ENCODE measurements at regions not wholly inside any gene's neighbourhood (a gene's known extent, or its start where the extent isn't known, plus 50 kb on each side); places are given as distances from the start of the nearest gene placed in this dataset.
"Not testable (repeated sequence)": the region's sequence is repeated elsewhere in the genome, so short reads cannot be mapped to it uniquely, and the experiment has no call there.

DNA sequence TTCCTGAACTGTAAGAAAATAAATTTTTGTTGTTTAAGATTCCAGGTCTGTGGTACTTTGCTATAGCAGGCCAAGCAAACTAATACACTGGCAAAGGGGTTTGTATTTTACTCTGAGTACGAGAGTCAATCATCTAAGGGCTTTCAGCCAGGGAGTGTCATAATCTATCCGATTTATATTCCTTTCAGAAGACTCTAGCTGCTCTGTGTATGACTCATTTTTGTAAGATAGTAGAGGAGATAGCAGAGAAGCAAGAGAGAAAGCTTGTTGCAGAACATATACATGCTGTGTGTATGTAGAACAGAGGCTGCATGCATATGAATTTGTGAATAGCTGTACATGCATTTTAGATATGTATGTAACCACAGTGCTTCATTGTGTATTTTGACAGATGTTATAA lies 577.9 kb upstream of the EPHA6 start:
- DNase-seq, result no peak
- H3K27ac Mint-ChIP-seq, result no peak overlapping the region
- intact Hi-C loops (cut with micrococcal nuclease), result no loop called here
- no peaks in the 10 kb centered on the region for H3K36me3 Mint-ChIP-seq (ENCODE audit: low read depth)
- H3K9me3 Mint-ChIP-seq, result no peaks in the 10 kb centered on the region
- no peaks in the 10 kb centered on the region for H3K4me1 Mint-ChIP-seq
- H3K27me3 Mint-ChIP-seq, result no peaks in the 10 kb centered on the region
- no peak overlapping the region for H3K4me3 Mint-ChIP-seq

DNA sequence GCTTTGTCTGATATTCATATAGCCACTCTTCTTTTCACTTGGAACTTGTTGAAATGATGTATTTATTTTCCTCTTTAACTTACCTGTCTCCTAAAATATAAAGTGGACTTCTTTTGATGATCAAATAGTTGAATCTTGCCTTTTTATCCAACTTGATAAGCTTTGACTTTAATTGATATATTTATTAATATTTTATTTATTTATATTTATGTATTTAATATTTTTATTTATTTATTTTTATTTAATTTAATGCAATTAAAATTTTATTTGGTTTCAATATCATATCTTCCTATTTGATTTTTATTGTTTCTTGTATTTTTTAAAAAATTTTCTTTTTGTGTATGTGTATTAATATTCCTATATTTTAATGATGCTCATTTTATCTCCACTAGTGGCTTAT lies 555.1 kb upstream of the EPHA6 start:
- intact Hi-C loops (cut with micrococcal nuclease), result no loop called here
- no peak overlapping the region for H3K27ac Mint-ChIP-seq
- no peaks in the 10 kb centered on the region for H3K27me3 Mint-ChIP-seq
- no peaks in the 10 kb centered on the region for H3K4me1 Mint-ChIP-seq
- H3K36me3 Mint-ChIP-seq (ENCODE audit: low read depth), result no peaks in the 10 kb centered on the region
- peaks cover 5% of the 10 kb centered on the region for H3K9me3 Mint-ChIP-seq
- no peak for DNase-seq
- H3K4me3 Mint-ChIP-seq, result no peak overlapping the region

DNA sequence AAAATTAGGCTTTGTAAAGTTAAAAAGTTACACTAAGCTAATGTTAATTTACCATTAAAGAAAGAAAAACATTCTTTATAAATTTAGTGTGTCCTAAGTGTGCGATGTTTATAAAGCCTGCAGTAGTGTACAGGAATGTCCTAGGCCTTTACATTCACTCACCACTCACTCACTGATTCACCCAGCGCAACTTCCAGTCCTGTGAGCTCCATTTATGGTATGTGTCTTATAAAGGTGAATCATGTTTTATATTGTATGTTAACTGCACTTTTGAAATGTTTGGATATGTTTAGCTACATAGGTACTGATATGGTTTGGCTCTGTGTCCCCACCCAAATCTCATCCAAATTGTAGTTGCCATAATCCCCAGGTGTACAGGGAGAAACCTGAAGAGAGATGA lies 549.7 kb upstream of the EPHA6 start:
- no peak for DNase-seq
- H3K36me3 Mint-ChIP-seq (ENCODE audit: low read depth), result no peaks in the 10 kb centered on the region

DNA sequence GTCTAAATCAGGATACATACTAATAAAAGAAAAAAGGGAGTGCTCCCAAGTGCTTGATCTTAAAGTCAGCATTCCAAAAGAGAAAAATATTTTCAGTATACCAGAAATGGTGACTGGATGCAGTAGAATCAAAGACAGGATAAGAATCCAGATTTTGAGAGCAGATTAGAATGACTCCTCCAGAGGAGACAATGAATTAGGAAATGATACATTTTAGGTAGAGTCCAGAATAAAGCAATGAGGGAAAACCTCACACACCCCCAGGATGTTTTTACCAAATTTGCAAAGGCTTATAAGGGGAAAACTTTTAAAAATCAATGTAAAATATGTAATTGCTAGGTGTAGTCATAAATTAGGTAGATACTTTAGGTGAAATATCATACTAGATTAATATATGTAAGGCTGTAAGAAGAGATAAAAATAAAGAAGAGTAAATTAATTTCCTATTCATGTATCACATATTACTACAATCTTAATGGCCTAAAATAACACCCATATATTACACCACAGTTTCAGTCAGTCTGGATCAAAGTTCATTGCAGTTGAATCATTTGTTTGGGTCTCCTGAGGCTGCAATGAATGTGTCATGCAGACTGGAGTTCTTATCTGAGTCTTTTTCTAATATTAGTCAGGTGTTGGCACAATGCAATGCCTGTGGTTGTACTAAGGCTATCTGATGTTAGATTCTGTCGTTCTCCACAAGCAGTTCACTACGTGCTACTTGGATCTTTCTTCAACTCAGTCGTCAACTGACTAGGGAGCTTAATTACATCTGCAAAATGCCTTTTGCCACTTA lies 547.8 kb upstream of the EPHA6 start:
- no peak for DNase-seq
- Mint-ChIP-seq H3K27me3 (no peaks in the 10 kb centered on the region), H3K27ac (no peak overlapping the region), H3K36me3 (ENCODE audit: low read depth) (no peaks in the 10 kb centered on the region), H3K9me3 (no peaks in the 10 kb centered on the region), H3K4me1 (no peaks in the 10 kb centered on the region), H3K4me3 (no peak overlapping the region)
- intact Hi-C loops (cut with micrococcal nuclease), result no loop called here

More for the DNA sequence above, 549.7 kb upstream of the EPHA6 start:
- no peak overlapping the region for H3K27ac Mint-ChIP-seq
- no peaks in the 10 kb centered on the region for H3K4me1 Mint-ChIP-seq
- H3K9me3 Mint-ChIP-seq, result peaks cover 5% of the 10 kb centered on the region
- no peaks in the 10 kb centered on the region for H3K27me3 Mint-ChIP-seq
- H3K4me3 Mint-ChIP-seq, result no peak overlapping the region
- intact Hi-C loops (cut with micrococcal nuclease), result no loop called here

DNA sequence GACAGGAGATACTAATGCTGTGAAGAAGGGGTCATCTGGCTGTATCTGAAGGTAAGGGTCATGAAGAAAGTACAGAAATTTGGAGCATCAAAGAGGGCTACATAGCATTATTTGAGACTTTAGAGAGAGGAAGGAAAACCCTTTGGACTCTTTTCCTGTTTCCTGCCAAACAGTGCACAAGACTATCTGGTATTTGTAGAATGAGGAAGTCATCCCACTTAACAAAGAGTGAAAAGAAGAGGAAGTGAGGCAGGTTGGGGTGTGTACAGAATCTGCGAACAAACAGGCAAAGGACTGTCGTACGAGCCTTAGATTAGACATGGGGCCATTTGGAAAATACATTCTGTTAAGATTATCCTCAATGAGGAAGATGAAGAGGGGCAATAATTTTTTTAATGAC lies 546.8 kb upstream of the EPHA6 start:
- no peak overlapping the region for H3K4me3 Mint-ChIP-seq
- no peak overlapping the region for H3K27ac Mint-ChIP-seq
- no peaks in the 10 kb centered on the region for H3K9me3 Mint-ChIP-seq
- DNase-seq, result no peak
- H3K4me1 Mint-ChIP-seq, result no peaks in the 10 kb centered on the region
- H3K27me3 Mint-ChIP-seq, result no peaks in the 10 kb centered on the region
- intact Hi-C loops (cut with micrococcal nuclease), result no loop called here
- H3K36me3 Mint-ChIP-seq (ENCODE audit: low read depth), result no peaks in the 10 kb centered on the region

DNA sequence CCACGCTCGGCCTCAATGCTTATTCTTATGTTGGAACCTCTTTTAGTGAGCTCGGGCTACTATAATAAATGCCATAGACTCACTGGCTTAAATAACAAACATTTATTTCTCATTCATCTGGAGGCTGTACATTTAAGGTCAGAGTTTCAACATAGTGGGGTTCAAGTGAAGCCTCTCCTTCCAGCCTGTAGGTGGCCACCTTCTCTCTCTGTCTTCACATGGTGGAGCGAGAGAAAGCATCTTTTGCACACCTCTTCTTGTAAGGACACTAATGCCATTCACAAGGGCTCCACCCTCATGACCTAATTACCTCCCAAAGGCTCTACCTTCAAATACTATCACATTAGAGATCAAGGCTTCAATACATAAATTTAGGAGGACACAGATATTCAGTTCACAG lies 520.3 kb upstream of the EPHA6 start:
- Mint-ChIP-seq H3K27ac (no peak overlapping the region), H3K9me3 (peaks cover 12% of the 10 kb centered on the region)

DNA sequence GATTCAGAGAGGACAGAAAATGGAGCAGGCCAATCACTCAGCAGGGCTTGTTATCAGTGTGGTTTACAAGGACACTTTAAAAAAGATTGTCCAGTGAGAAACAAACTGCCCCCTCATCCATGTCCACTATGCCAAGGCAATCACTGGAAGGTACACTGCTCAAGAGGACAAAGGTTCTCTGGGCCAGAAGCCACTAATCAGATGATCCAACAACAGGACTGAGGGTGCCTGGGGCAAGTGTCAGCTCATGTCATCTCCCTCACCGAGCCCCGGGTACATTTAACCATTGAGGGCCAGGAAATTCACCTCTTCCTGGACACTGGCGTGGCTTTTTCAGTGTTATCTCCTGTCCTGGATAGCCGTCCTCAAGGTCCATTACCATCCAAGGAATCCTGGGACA lies 513.7 kb upstream of the EPHA6 start:
- no peak overlapping the region for H3K4me3 Mint-ChIP-seq
- peaks cover 5% of the 10 kb centered on the region for H3K9me3 Mint-ChIP-seq
- H3K4me1 Mint-ChIP-seq, result no peaks in the 10 kb centered on the region
- intact Hi-C loops (cut with micrococcal nuclease), result no loop called here
- DNase-seq, result no peak
- no peaks in the 10 kb centered on the region for H3K36me3 Mint-ChIP-seq (ENCODE audit: low read depth)
- H3K27ac Mint-ChIP-seq, result no peak overlapping the region
- H3K27me3 Mint-ChIP-seq, result no peaks in the 10 kb centered on the region

More for the DNA sequence above, 520.3 kb upstream of the EPHA6 start:
- no peaks in the 10 kb centered on the region for H3K36me3 Mint-ChIP-seq (ENCODE audit: low read depth)
- intact Hi-C loops (cut with micrococcal nuclease), result no loop called here
- DNase-seq, result no peak
- H3K27me3 Mint-ChIP-seq, result no peaks in the 10 kb centered on the region
- no peaks in the 10 kb centered on the region for H3K4me1 Mint-ChIP-seq
- H3K4me3 Mint-ChIP-seq, result no peak overlapping the region

DNA sequence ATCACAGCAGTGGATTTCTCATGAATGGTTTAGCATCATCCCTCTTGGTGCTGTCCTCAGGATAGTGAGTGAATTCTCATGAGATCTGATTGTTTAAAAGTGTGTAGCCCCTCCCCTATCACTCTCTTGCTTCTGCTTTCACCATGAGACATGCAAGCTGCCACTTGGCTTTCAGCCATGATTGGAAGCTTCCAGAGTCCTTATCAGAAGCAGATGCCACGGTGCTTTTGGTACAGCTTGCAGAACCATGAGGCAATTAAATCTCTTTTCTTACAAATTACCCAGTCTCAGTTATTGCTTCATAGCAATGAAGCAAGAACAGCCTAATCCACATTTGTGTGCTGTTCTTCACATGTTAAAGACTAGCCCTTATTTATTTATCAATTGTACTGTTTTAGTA lies 495.2 kb upstream of the EPHA6 start:
- no peak for DNase-seq
- Mint-ChIP-seq H3K4me3 (no peak overlapping the region), H3K9me3 (no peaks in the 10 kb centered on the region), H3K36me3 (ENCODE audit: low read depth) (no peaks in the 10 kb centered on the region), H3K4me1 (no peaks in the 10 kb centered on the region), H3K27ac (no peak overlapping the region), H3K27me3 (no peaks in the 10 kb centered on the region)
- intact Hi-C loops (cut with micrococcal nuclease), result no loop called here

DNA sequence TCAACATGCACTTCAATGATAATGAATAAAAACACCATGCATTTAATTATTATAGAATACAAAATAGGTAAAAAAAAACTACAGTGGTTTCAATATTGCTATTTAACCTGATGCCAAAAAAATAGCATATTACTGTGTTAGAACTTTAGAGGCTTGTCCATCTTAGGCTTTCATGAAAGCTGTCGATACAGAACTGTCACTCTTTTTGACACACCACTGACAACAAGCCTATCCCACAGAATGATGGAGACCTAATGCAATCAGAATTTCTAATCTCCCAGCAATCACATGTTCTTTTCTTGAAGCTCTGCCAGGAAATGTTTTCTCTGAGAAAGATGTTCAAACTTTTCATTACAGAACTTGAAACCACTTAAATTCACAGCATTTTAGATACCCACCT lies 490.3 kb upstream of the EPHA6 start:
- Mint-ChIP-seq H3K9me3 (no peaks in the 10 kb centered on the region), H3K27me3 (no peaks in the 10 kb centered on the region), H3K4me3 (no peak overlapping the region), H3K27ac (no peak overlapping the region), H3K36me3 (ENCODE audit: low read depth) (no peaks in the 10 kb centered on the region), H3K4me1 (no peaks in the 10 kb centered on the region)
- no peak for DNase-seq
- intact Hi-C loops (cut with micrococcal nuclease), result no loop called here

DNA sequence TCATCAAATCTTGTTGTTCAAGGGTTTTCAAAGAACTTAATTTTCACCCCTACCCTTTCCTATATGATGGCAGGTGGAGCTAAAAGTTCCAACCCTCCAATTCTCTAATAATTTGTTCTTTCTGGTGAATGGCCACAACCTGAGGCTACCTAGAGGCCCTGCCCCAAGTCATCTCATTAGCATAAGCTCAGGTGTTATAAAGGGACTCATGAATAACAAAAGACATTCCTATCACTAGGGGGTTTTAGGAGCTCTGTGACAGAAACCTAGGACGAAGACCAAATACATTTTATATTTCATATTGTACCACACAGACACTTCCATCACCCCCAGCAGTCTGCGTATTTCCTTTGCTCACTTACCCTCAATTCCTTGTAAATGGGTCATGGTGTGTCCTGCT lies 483.6 kb upstream of the EPHA6 start:
- H3K4me3 Mint-ChIP-seq, result no peak overlapping the region
- intact Hi-C loops (cut with micrococcal nuclease), result no loop called here

DNA sequence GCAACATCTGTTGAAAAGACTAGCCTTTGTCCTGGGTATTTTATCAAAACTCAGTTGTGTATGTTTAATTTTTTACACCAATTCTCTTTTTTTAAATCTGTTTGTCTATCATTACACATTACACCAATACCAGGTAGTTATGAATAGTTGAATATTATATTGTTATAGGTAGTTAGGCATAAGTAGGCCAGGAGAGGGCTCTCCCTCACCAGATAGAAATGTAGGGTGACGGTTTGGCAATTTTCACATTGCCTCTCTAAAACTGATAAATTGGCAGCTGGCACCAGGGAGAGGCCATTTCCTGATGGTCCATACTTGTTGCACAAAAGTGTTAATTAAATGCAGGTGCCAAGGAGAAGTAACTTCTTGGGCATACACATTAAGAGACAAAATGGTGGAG lies 483.1 kb upstream of the EPHA6 start:
- H3K27me3 Mint-ChIP-seq, result no peaks in the 10 kb centered on the region
- no peaks in the 10 kb centered on the region for H3K36me3 Mint-ChIP-seq (ENCODE audit: low read depth)
- intact Hi-C loops (cut with micrococcal nuclease), result no loop called here
- no peaks in the 10 kb centered on the region for H3K4me1 Mint-ChIP-seq
- DNase-seq, result no peak
- H3K27ac Mint-ChIP-seq, result no peak overlapping the region
- H3K4me3 Mint-ChIP-seq, result no peak overlapping the region
- no peaks in the 10 kb centered on the region for H3K9me3 Mint-ChIP-seq

More for the DNA sequence above, 483.6 kb upstream of the EPHA6 start:
- no peaks in the 10 kb centered on the region for H3K36me3 Mint-ChIP-seq (ENCODE audit: low read depth)
- H3K4me1 Mint-ChIP-seq, result no peaks in the 10 kb centered on the region
- no peak overlapping the region for H3K27ac Mint-ChIP-seq
- no peak for DNase-seq
- no peaks in the 10 kb centered on the region for H3K9me3 Mint-ChIP-seq
- no peaks in the 10 kb centered on the region for H3K27me3 Mint-ChIP-seq

DNA sequence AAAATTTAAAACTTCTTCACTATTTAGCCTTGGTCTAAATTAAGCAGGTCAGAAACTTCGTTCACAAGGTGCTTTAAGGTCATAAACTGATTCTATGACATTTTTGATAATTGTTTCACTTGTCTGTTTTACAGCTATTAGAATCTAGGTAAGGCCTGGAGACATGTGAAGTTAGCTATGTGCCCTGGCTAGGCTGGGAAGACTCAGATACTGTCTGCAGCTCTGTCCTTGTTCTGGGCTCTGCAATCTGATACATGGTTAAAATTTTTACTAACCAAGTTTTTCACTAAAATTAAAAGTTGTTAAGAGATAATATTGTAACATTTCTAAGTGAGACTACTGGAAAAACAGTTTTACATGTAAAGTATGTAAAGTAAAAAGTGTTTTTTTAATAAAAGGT lies 479.6 kb upstream of the EPHA6 start:
- intact Hi-C loops (cut with micrococcal nuclease), result no loop called here
- Mint-ChIP-seq H3K4me3 (no peak overlapping the region), H3K27ac (no peak overlapping the region), H3K36me3 (ENCODE audit: low read depth) (no peaks in the 10 kb centered on the region), H3K4me1 (no peaks in the 10 kb centered on the region), H3K9me3 (peaks cover 5% of the 10 kb centered on the region), H3K27me3 (no peaks in the 10 kb centered on the region)
- no peak for DNase-seq

DNA sequence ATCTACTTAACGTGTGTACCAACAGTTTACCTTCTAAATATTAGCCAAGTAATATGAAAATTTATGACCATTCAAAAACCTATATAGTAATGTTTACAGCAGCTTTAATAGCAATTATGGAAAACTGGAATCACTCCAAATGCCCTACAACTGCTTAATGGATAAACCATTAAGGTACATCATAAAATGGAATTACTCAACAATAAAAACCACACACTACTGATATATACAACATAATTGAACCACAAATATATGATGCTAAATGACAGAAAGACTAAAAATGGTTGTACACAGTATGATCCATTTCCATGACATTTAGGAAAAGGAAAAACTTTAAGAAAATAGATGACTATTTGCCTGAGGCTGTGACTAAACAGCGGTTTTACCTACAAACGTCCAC lies 467.1 kb upstream of the EPHA6 start:
- no peaks in the 10 kb centered on the region for H3K9me3 Mint-ChIP-seq
- H3K4me3 Mint-ChIP-seq, result no peak overlapping the region
- no peak overlapping the region for H3K27ac Mint-ChIP-seq
- H3K4me1 Mint-ChIP-seq, result no peaks in the 10 kb centered on the region
- no peaks in the 10 kb centered on the region for H3K27me3 Mint-ChIP-seq
- intact Hi-C loops (cut with micrococcal nuclease), result no loop called here
- H3K36me3 Mint-ChIP-seq (ENCODE audit: low read depth), result no peaks in the 10 kb centered on the region
- no peak for DNase-seq

DNA sequence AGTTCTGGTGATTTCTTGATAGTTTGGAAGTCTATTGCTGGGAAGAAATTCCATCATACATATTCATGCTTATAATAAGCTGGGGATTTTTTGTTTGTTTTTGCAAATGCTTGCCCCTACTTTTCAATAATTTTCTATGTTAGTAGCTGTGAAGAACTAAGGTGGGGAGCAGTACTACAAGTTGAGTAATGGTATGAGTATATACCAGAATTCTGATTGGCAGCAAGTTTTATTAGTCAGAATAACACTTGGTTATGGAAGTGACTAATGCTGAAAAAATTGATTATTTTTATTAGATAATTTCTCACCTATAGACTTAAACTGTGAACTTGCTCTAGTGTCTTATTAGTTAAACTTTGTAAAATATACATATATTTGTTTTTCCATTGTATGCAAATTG lies 462.8 kb upstream of the EPHA6 start:
- not testable (repeated sequence) for H3K27me3 Mint-ChIP-seq

DNA sequence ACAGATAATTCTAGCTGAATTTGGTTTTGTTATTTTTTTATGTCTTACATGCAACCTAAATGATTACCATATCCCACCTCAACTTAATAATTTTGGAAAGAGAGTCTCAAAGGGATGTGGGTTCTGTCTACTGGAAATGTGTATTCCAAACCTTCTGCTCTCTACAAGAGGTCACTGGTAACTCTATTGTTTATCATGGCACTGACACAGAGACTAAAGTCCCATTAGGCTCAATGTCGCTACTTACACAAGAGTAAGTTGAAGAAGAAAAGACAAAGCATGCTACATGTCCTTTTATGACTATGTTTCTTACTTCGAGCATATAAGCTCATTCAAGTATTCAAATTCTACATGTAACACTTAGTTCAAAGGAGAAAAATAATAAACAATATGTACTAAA lies 460.3 kb upstream of the EPHA6 start:
- no peaks in the 10 kb centered on the region for H3K9me3 Mint-ChIP-seq
- no peak overlapping the region for H3K27ac Mint-ChIP-seq
- no peaks in the 10 kb centered on the region for H3K27me3 Mint-ChIP-seq
- H3K4me1 Mint-ChIP-seq, result no peaks in the 10 kb centered on the region
- H3K36me3 Mint-ChIP-seq (ENCODE audit: low read depth), result no peaks in the 10 kb centered on the region
- intact Hi-C loops (cut with micrococcal nuclease), result no loop called here
- DNase-seq, result no peak
- no peak overlapping the region for H3K4me3 Mint-ChIP-seq

More for the DNA sequence above, 462.8 kb upstream of the EPHA6 start:
- H3K4me3 Mint-ChIP-seq; intact Hi-C loops (cut with micrococcal nuclease); DNase-seq; H3K9me3 Mint-ChIP-seq; H3K36me3 Mint-ChIP-seq (ENCODE audit: low read depth); H3K27ac Mint-ChIP-seq; H3K4me1 Mint-ChIP-seq: not testable (repeated sequence)

Data from activated CD4-positive, alpha-beta T cell treated with anti-CD3 and anti-CD28 coated beads, Interleukin-2, amount 10 ng/mL, durations not matched to agents 24 days and 14 days (primary cell).